PC-9 (cell line): ENCODE measurements at regions not wholly inside any gene's neighbourhood (a gene's known extent, or its start where the extent isn't known, plus 50 kb on each side); places are given as distances from the start of the nearest gene placed in this dataset.

Experiments used
- BruUV-seq: library from RNA; stranded (reverse); fragments of 400-500 nt; replicated peaks from 2 replicates; lab custom pipeline; 2021; lab: Mats Ljungman, UMichigan
- CTCF ChIA-PET: fragments of 300-600 bp; sonication (Branson Sonifier 250); formaldehyde crosslinking; loops from one replicate; lab custom pipeline; 2022; ENCODE audit warnings: antibody characterized with exemption; lab: Charles Lee
- POLR2A ChIA-PET: fragments of 300-600 bp; sonication (Branson Sonifier 250); formaldehyde crosslinking; loops from one replicate; lab custom pipeline; 2022; ENCODE audit warnings: antibody characterized with exemption; ENCODE audit not compliant: unreplicated experiment; lab: Charles Lee
- DNase-seq, 2 experiments: peaks; one replicate each; pipeline versions ENCODE4 v3.0.0 to v3.0.0-alpha.2; 2015 to 2022; ENCODE audit warnings: mixed read lengths in 1 of 2
- H2AFZ ChIP-seq: fragments of 200-600 bp; sonication (generic); 2 replicates; pipeline ENCODE4 v1.8.1; 2017; ENCODE audit warnings: antibody characterized with exemption
- H3F3A ChIP-seq: fragments of 200-600 bp; sonication (generic); 2 replicates; pipeline ENCODE4 v1.8.1; 2017; ENCODE audit warnings: antibody characterized with exemption, mild to moderate bottlenecking, low read depth; ENCODE audit not compliant: insufficient read depth
- H3K27ac ChIP-seq: fragments of 200-600 bp; sonication (generic); 2 replicates; pipeline ENCODE4 v1.6.1; 2016; ENCODE audit warnings: mixed run types
- H3K27me3 ChIP-seq: fragments of 200-600 bp; sonication (generic); 2 replicates; pipeline ENCODE4 v1.6.1; 2016; ENCODE audit warnings: low read depth, mixed run types; ENCODE audit not compliant: insufficient read depth
- H3K36me3 ChIP-seq: fragments of 200-600 bp; sonication (generic); 2 replicates; pipeline ENCODE4 v1.6.1; 2016; ENCODE audit warnings: low read depth, mixed run types
- H3K4me1 ChIP-seq: fragments of 200-600 bp; sonication (generic); replicated peaks from 2 replicates; pipeline ENCODE4 v1.6.1; 2016; ENCODE audit warnings: mixed run types; ENCODE audit not compliant: insufficient read depth
- H3K4me2 ChIP-seq: fragments of 200-600 bp; sonication (generic); 2 replicates; pipeline ENCODE4 v1.6.1; 2017; ENCODE audit warnings: mixed run types
- H3K4me3 ChIP-seq: fragments of 200-600 bp; sonication (generic); 2 replicates; pipeline ENCODE4 v1.6.1; 2016; ENCODE audit warnings: mixed run types
- H3K79me2 ChIP-seq: fragments of 200-600 bp; sonication (generic); 2 replicates; pipeline ENCODE4 v1.6.1; 2017; ENCODE audit warnings: low read depth, mixed run types
- H3K9me2 ChIP-seq: fragments of 200-600 bp; sonication (generic); 2 replicates; pipeline ENCODE4 v1.8.1; 2017; ENCODE audit warnings: mild to moderate bottlenecking; ENCODE audit not compliant: insufficient read depth
- H3K9me3 ChIP-seq: fragments of 200-600 bp; sonication (generic); 2 replicates; pipeline ENCODE4 v1.8.1; 2016; ENCODE audit warnings: low read depth; ENCODE audit not compliant: insufficient read depth
- H4K20me1 ChIP-seq: fragments of 200-600 bp; sonication (generic); 2 replicates; pipeline ENCODE4 v1.8.1; 2017; ENCODE audit not compliant: insufficient read depth
- EZH2 ChIP-seq: fragments of 200-600 bp; sonication (generic); IDR thresholded peaks from 2 replicates; pipeline ENCODE4 v1.8.0; 2017; ENCODE audit warnings: antibody characterized with exemption, low read depth
- intact Hi-C: fragments of 100-400 bp; cut with micrococcal nuclease; formaldehyde crosslinking; loops from one replicate; pipeline ENCODE4 v1.10.0; 2022; ENCODE audit not compliant: unreplicated experiment
- TF ChIP-seq, protein P1 (sequence below): fragments of 200-600 bp; sonication (generic); conservative IDR thresholded peaks from 2 replicates; pipeline ENCODE4 v1.6.1; 2017; ENCODE audit warnings: mixed run types, antibody characterized with exemption, mild to moderate bottlenecking, moderate library complexity

DNA sequence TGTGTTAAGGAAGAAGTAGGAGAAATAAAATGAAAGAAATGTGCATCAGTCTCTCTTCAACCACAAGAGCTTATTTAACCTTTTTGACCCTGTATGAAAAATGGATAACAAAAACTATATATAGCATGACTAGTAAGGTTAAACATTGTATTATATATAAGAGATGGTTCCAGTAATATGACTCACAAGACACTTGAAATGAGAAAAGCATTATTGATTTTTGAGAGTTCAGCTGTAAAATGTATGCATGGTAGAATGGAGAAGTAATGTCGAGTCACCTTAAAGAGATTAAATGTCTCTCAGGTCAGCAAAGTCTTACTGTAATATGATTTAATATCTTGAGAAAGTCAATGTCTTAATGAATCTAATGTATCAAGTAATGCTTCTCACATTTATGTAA, 860.9 kb downstream of the TAF11L14 start:
- ChIA-PET POLR2A (no interaction called here), CTCF (no interaction called here)
- Histone ChIP-seq H3K36me3 (no peaks in the 10 kb centered on the region), H3F3A (no peaks in the 10 kb centered on the region), H3K9me3 (0 out of 2 replicates have a peak, but pooled peaks cover 9% of the 10 kb centered on the region), H3K4me2 (no peak overlapping the region), H4K20me1 (no peaks in the 10 kb centered on the region), H2AFZ (no peak overlapping the region), H3K4me1 (no peaks in the 10 kb centered on the region), H3K27me3 (no peaks in the 10 kb centered on the region), H3K79me2 (no peaks in the 10 kb centered on the region), H3K9me2 (no peaks in the 10 kb centered on the region), H3K27ac (no peak overlapping the region), H3K4me3 (no peak overlapping the region)
- no peak for DNase-seq
- TF ChIP-seq, protein P1, sequence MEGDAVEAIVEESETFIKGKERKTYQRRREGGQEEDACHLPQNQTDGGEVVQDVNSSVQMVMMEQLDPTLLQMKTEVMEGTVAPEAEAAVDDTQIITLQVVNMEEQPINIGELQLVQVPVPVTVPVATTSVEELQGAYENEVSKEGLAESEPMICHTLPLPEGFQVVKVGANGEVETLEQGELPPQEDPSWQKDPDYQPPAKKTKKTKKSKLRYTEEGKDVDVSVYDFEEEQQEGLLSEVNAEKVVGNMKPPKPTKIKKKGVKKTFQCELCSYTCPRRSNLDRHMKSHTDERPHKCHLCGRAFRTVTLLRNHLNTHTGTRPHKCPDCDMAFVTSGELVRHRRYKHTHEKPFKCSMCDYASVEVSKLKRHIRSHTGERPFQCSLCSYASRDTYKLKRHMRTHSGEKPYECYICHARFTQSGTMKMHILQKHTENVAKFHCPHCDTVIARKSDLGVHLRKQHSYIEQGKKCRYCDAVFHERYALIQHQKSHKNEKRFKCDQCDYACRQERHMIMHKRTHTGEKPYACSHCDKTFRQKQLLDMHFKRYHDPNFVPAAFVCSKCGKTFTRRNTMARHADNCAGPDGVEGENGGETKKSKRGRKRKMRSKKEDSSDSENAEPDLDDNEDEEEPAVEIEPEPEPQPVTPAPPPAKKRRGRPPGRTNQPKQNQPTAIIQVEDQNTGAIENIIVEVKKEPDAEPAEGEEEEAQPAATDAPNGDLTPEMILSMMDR: no peak
- TF ChIP-seq EZH2: no peak
- no TSS peak for BruUV-seq
- intact Hi-C loops: no loop called here

DNA sequence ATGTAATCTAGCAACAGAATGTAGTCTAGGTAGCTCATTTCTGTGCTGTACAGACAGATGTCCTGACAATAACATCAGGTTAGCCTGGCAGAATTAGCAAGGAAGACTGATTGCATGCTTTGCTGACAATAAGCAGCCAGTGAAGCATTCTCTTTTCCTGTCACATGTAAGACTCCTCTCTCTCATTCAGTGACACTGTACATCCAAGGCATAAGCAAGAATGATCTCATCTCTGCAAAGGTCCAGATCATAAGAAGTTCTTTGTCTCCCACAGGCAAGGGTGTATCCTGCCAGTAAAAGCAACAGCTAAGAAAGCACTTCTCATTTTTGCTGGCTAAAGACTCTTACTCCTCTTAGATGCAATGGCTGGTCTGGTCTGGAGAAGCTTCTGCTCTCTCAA, 861.8 kb downstream of the TAF11L14 start:
- POLR2A ChIA-PET: no interaction called here
- Histone ChIP-seq H3K4me2 (no peak overlapping the region), H3K4me3 (no peak overlapping the region), H3F3A (no peaks in the 10 kb centered on the region), H3K27ac (no peak overlapping the region), H3K27me3 (no peaks in the 10 kb centered on the region), H3K79me2 (no peaks in the 10 kb centered on the region), H2AFZ (no peak overlapping the region), H4K20me1 (no peaks in the 10 kb centered on the region), H3K4me1 (no peaks in the 10 kb centered on the region), H3K36me3 (no peaks in the 10 kb centered on the region), H3K9me3 (0 out of 2 replicates have a peak, but pooled peaks cover 9% of the 10 kb centered on the region), H3K9me2 (no peaks in the 10 kb centered on the region)
- CTCF ChIA-PET: no interaction called here
- intact Hi-C loops: no loop called here
- DNase-seq: no peak
- BruUV-seq: no TSS peak
- TF ChIP-seq, protein P1: no peak
- no peak for TF ChIP-seq EZH2

DNA sequence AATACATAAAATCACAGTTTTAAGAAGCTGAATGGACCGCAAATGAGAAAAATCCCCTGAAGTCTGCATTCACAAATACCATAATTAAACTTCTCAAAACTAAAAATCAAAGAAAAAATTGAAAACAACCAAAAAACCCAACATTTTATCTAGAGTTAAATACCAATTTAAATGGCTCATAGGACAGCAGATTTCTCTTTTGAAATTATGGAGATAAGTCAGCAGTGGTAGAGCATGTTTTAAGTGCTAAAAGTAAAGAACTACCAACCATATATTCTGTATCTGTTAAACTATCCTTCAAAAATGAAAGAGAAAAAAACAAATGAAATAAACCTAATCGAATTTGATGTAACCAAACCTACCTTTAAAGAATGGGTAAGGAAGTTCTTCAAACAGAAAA, 862.8 kb downstream of the TAF11L14 start:
- Histone ChIP-seq H3F3A (no peaks in the 10 kb centered on the region), H3K9me2 (no peaks in the 10 kb centered on the region), H4K20me1 (no peaks in the 10 kb centered on the region), H3K4me3 (no peak overlapping the region), H3K4me1 (no peaks in the 10 kb centered on the region), H3K79me2 (no peaks in the 10 kb centered on the region), H3K9me3 (0 out of 2 replicates have a peak, but pooled peaks cover 9% of the 10 kb centered on the region), H3K27ac (no peak overlapping the region), H2AFZ (no peak overlapping the region), H3K27me3 (no peaks in the 10 kb centered on the region), H3K4me2 (no peak overlapping the region), H3K36me3 (no peaks in the 10 kb centered on the region)
- ChIA-PET POLR2A (no interaction called here), CTCF (no interaction called here)
- TF ChIP-seq, protein P1: no peak
- TF ChIP-seq EZH2: no peak
- DNase-seq: no peak
- no TSS peak for BruUV-seq
- intact Hi-C loops: no loop called here
